Heart left ventricle (tissue), 13 donors: ENCODE measurements at regions not wholly inside any gene's neighbourhood (a gene's known extent, or its start where the extent isn't known, plus 50 kb on each side); places are given as distances from the start of the nearest gene placed in this dataset.

ENCODE experiments used
- POLR2A ChIP-seq, 2 donors: fragments of 450-650 bp; IDR thresholded peaks; one replicate each; pipeline ENCODE4 v1.6.1; 2017; ENCODE audit warnings: antibody characterized with exemption in 2 of 2, mild to moderate bottlenecking in 2 of 2, moderate library complexity in 2 of 2
- TF ChIP-seq, protein P1 (sequence below), 12 donors: fragments of 200-600 bp; sonication (generic) in 4 of 12; IDR thresholded peaks; one replicate each; pipeline versions ENCODE4 v1.5.0 to v1.8.0; 2018 to 2022; ENCODE audit warnings: antibody characterized with exemption in 12 of 12, mild to moderate bottlenecking in 5 of 12
- donor health status: ischemic (EF 13 %, LVEDD 7.1; RV severe dilation, severe dysfunction).
- donor health status: DM: no; HTN: yes; CAD: no.
- donor health status: DM: no; HTN: no; CAD: no.
- donor health status: ischemic (EF 25% LVEDD 6.9; RV normal size, moderate dysfunction).
- donor health status: ischemic (EF 25% LVEDD 5.7; RV mildly dilated, moderate dysfunction).
- donor health status: ischemic (EF 35%, LVEDD 5.7; RV mildly dilated, moderate dysfunction).
- donor health status: nonischemic (EF 11% LVEDD 7.7; RV severe dilation, severe dysfunction).
- donor health status: DM: yes; HTN: yes; CAD: no.
- donor health status: PGD.
- donor health status: ischemic (EF 29% LVEDD 5.4; RV normal size, mild dysfunction).
- donor health status: nonischemic (EF 23%, LVEDD 6.1; RV moderate dilation, normal function).

DNA sequence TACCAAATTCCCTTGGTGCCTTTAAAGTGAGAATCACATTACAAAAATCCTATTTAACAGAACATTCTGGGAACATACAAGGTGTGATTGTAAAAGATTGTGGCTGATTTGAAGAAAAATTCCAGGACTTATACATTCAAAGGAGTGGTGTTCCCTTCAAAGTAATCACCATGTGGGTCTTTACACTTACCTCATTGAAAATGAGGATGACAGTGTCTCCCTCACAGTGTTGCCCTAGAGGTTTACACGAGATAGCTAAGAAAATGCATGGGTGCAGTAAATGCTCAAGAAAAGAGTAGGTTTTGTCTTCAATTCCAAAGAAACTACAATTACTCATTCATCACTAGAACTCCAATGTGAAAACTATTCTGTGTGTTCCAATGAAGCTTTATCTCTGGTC lies 331.5 kb downstream of the SLC4A3 start:
- TF ChIP-seq POLR2A (IDR thresholded peaks at IDR 0.05) = no peak
- TF ChIP-seq, protein P1, sequence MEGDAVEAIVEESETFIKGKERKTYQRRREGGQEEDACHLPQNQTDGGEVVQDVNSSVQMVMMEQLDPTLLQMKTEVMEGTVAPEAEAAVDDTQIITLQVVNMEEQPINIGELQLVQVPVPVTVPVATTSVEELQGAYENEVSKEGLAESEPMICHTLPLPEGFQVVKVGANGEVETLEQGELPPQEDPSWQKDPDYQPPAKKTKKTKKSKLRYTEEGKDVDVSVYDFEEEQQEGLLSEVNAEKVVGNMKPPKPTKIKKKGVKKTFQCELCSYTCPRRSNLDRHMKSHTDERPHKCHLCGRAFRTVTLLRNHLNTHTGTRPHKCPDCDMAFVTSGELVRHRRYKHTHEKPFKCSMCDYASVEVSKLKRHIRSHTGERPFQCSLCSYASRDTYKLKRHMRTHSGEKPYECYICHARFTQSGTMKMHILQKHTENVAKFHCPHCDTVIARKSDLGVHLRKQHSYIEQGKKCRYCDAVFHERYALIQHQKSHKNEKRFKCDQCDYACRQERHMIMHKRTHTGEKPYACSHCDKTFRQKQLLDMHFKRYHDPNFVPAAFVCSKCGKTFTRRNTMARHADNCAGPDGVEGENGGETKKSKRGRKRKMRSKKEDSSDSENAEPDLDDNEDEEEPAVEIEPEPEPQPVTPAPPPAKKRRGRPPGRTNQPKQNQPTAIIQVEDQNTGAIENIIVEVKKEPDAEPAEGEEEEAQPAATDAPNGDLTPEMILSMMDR (IDR thresholded peaks at IDR 0.05) = no peak
